ENCODE measurements at regions not wholly inside any gene's neighbourhood (a gene's known extent, or its start where the extent isn't known, plus 50 kb on each side); places are given as distances from the start of the nearest gene placed in this dataset.

DNA sequence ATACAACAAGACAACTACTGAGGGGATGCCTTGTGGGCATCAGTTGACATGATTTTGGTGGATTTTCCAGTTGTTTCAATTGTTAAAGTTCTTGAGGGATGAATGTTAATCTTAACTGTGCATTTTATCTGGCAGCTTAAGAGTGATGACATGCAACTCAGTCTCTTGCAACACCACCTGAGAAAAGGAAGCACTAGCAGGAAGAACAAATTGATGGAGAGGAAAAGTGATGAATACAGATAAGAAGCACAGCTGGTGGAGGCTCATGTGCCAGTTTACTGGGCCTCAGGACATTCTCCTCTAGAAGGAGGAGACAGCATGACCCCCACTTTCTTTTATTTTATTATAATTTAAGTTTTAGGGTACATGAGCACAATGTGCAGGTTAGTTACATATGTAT, 341.3 kb upstream of the RBMY1B start:
- no peaks in the 10 kb centered on the region for H3K36me3 ChIP-seq (ENCODE audit: control insufficient read depth, insufficient read depth, low read length)
- H3K27ac ChIP-seq (ENCODE audit: low read length), result no peak overlapping the region
- H3K9me3 ChIP-seq (ENCODE audit: control insufficient read depth, low read depth, low read length), result no peaks in the 10 kb centered on the region
- DNase-seq, result no peak
- no peaks in the 10 kb centered on the region for H3K4me1 ChIP-seq (ENCODE audit: control insufficient read depth, insufficient read depth, low read length)
- no peak overlapping the region for H3K4me3 ChIP-seq (ENCODE audit: low read length)
- no peaks in the 10 kb centered on the region for H3K27me3 ChIP-seq (ENCODE audit: control insufficient read depth, insufficient read depth, low read length)

DNA sequence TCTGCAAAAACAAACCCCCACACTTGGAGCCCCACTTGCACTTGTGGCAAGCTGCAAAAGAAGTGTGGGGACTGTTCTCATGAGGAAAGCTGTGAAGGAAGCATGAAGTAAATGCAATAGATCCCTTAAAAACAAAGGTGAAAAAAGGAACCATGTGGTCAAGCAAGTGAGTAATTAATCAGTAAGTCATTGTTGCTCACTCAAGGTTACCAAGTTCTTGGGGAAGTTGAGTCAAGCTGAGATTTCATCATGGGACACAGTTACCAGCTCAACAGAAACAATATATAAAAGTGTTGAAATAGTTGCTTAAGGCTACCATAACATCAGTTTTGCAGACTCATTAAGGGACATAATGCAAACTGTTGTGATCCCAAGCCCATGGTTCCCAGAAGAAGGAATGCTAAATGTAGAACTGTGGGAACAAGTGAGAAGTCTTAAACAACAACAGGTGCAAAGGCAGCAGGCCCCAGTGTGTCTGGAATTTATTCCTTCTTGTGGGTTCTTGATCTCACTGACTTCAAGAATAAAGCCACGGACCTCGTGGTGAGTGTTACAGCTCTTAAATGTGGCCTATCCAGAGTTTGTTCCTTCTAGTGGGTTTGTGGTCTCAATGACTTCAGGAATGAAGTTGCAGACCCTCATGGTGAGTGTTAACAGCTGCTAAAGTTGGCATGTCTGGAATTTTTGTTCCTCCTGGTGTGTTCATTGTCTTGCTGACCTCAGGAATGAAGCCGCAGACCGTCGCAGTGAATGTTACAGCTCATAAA, 336.3 kb upstream of the RBMY1B start:
- WGBS (ENCODE audit: insufficient coverage, low lambda C conversion rate), result no CpG with 5 or more reads among the region's 5 CpGs
- Histone ChIP-seq H3K9me3 (ENCODE audit: control insufficient read depth, low read depth, low read length) (no peaks in the 10 kb centered on the region), H3K36me3 (ENCODE audit: control insufficient read depth, insufficient read depth, low read length) (no peaks in the 10 kb centered on the region), H3K27me3 (ENCODE audit: control insufficient read depth, insufficient read depth, low read length) (no peaks in the 10 kb centered on the region), H3K4me1 (ENCODE audit: control insufficient read depth, insufficient read depth, low read length) (peaks cover 3% of the 10 kb centered on the region), H3K4me3 (ENCODE audit: low read length) (no peak overlapping the region), H3K27ac (ENCODE audit: low read length) (peak overlapping the region; percentile 48)
- no peak for DNase-seq

DNA sequence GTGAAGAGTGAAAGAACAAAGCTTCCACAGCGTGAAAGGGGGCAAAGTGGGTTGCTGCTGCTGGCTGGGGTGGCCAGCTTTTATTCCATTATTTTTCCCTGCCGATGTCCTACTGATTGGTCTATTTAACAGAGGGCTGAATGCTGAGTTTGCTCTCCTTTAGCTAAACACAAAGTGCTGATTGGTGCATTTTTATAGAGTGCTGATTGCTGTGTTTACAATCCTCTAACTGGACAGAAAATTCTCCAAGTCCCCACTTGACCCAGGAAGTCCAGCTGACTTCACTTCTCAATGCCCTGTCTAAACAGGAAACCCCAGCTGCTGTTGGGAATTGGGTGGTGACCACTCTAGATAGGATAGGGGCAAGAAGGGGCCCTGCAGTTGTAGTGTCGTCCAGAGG, 335.6 kb upstream of the RBMY1B start:
- DNase-seq, result no peak
- H3K4me1 ChIP-seq (ENCODE audit: control insufficient read depth, insufficient read depth, low read length), result peaks cover 3% of the 10 kb centered on the region
- no peak overlapping the region for H3K27ac ChIP-seq (ENCODE audit: low read length)
- no peaks in the 10 kb centered on the region for H3K36me3 ChIP-seq (ENCODE audit: control insufficient read depth, insufficient read depth, low read length)
- H3K4me3 ChIP-seq (ENCODE audit: low read length), result no peak overlapping the region
- H3K9me3 ChIP-seq (ENCODE audit: control insufficient read depth, low read depth, low read length), result no peaks in the 10 kb centered on the region
- H3K27me3 ChIP-seq (ENCODE audit: control insufficient read depth, insufficient read depth, low read length), result no peaks in the 10 kb centered on the region
- WGBS (ENCODE audit: insufficient coverage, low lambda C conversion rate), result no CpG with 5 or more reads among the region's 3 CpGs

DNA sequence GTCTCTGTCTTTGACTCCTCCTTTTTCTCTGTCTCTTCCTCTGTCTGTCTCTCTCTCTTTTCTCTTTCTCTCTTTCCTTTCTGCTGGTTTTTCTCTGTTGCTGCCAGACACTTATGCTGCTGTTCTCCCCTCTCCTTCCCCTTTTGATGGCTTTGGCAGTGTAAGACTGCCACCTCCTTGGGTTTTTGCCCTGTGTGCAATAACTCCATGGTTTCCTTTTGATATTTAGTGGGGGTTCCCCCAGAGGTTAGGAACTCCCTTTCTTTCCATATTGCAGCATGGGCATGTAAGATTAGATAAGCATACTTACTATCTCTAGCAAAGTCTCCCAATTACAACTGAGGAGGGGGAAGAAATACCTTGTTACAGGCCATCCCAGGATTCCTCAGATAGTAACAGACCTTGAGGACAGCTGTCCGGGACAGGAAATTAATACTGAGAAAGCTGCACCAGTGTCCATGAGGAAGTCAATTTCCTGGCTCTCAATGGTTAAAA, 333.8 kb upstream of the RBMY1B start:
- DNase-seq, result no peak
- H3K36me3 ChIP-seq (ENCODE audit: control insufficient read depth, insufficient read depth, low read length), result no peaks in the 10 kb centered on the region
- H3K4me3 ChIP-seq (ENCODE audit: low read length), result no peak overlapping the region
- H3K9me3 ChIP-seq (ENCODE audit: control insufficient read depth, low read depth, low read length), result no peaks in the 10 kb centered on the region
- H3K27ac ChIP-seq (ENCODE audit: low read length), result no peak overlapping the region
- H3K4me1 ChIP-seq (ENCODE audit: control insufficient read depth, insufficient read depth, low read length), result peaks cover 3% of the 10 kb centered on the region
- no peaks in the 10 kb centered on the region for H3K27me3 ChIP-seq (ENCODE audit: control insufficient read depth, insufficient read depth, low read length)
- no CpG with 5 or more reads among the region's 1 CpG for WGBS (ENCODE audit: insufficient coverage, low lambda C conversion rate)

DNA sequence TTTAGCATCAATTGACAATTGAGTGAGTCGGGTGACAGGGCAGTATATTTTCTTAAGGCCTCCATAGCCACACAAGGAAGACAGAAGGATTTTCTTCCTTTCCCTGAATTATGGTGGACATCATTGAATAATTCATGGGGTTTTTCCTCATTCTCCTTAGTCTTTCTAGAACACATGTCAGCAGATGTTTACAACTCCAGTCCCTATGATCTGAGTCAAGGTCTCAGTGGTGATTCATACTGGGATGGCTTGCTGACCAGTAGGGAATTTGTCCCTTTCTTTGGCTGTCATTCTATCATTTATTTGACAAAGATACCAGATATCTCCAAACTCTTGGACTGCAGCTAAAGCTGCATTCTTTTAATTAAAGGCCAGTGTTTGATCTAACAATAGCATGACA, 332.9 kb upstream of the RBMY1B start:
- no peaks in the 10 kb centered on the region for H3K27me3 ChIP-seq (ENCODE audit: control insufficient read depth, insufficient read depth, low read length)

DNA sequence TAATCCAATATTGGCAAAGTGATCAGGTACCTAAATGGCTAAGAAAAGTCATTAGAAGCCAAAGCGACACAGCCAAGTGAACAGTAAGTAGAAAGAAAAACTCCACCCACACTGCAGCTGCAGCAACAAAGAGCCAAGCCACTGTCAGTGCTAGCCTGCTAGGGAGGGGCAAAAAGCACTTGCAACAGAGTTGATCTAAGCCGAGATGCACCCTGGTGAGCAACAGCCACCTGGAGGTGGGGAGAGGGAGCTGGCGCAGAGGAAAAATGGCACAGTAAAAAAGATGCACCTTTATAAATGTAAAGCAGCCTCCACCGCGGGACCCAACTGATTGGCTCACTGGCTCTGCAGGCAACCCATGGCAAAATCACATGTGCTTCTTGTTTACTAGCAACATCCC, 330.2 kb upstream of the RBMY1B start:
- no CpG with 5 or more reads among the region's 5 CpGs for WGBS (ENCODE audit: insufficient coverage, low lambda C conversion rate)
- Histone ChIP-seq H3K36me3 (ENCODE audit: control insufficient read depth, insufficient read depth, low read length) (no peaks in the 10 kb centered on the region), H3K4me1 (ENCODE audit: control insufficient read depth, insufficient read depth, low read length) (peaks cover 3% of the 10 kb centered on the region), H3K27ac (ENCODE audit: low read length) (peak overlapping the region; percentile 38), H3K27me3 (ENCODE audit: control insufficient read depth, insufficient read depth, low read length) (no peaks in the 10 kb centered on the region), H3K9me3 (ENCODE audit: control insufficient read depth, low read depth, low read length) (peaks cover 4% of the 10 kb centered on the region), H3K4me3 (ENCODE audit: low read length) (no peak overlapping the region)
- DNase-seq, result no peak

More for the DNA sequence above, 332.9 kb upstream of the RBMY1B start:
- Histone ChIP-seq H3K4me3 (ENCODE audit: low read length) (no peak overlapping the region), H3K27ac (ENCODE audit: low read length) (no peak overlapping the region), H3K4me1 (ENCODE audit: control insufficient read depth, insufficient read depth, low read length) (peaks cover 3% of the 10 kb centered on the region), H3K9me3 (ENCODE audit: control insufficient read depth, low read depth, low read length) (peaks cover 2% of the 10 kb centered on the region), H3K36me3 (ENCODE audit: control insufficient read depth, insufficient read depth, low read length) (no peaks in the 10 kb centered on the region)
- WGBS (ENCODE audit: insufficient coverage, low lambda C conversion rate), result no CpG with 5 or more reads among the region's 1 CpG
- DNase-seq, result no peak

DNA sequence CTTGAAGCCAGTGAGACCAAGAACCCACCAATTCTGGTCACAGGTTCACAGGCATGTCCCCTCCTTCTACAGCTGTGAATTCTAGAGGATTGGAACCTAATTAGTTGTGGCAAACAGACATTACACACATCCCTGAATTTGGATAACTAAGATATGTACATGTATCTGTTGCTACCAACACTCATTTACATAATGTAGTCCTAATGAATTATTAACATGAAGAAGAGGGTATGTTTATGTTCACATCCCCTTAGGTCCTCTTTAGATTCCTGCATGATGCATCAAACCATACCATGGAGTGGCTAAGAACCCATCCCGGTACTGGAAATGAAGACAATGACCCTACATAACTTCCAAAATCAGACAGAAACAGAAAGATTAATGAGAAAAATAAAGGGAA, 326.9 kb upstream of the RBMY1B start:
- H3K4me3 ChIP-seq (ENCODE audit: low read length), result no peak overlapping the region
- H3K4me1 ChIP-seq (ENCODE audit: control insufficient read depth, insufficient read depth, low read length), result no peaks in the 10 kb centered on the region
- DNase-seq, result no peak
- no peak overlapping the region for H3K27ac ChIP-seq (ENCODE audit: low read length)
- no peaks in the 10 kb centered on the region for H3K36me3 ChIP-seq (ENCODE audit: control insufficient read depth, insufficient read depth, low read length)
- H3K9me3 ChIP-seq (ENCODE audit: control insufficient read depth, low read depth, low read length), result peaks cover 4% of the 10 kb centered on the region
- WGBS (ENCODE audit: insufficient coverage, low lambda C conversion rate), result no CpG with 5 or more reads among the region's 1 CpG
- no peaks in the 10 kb centered on the region for H3K27me3 ChIP-seq (ENCODE audit: control insufficient read depth, insufficient read depth, low read length)

DNA sequence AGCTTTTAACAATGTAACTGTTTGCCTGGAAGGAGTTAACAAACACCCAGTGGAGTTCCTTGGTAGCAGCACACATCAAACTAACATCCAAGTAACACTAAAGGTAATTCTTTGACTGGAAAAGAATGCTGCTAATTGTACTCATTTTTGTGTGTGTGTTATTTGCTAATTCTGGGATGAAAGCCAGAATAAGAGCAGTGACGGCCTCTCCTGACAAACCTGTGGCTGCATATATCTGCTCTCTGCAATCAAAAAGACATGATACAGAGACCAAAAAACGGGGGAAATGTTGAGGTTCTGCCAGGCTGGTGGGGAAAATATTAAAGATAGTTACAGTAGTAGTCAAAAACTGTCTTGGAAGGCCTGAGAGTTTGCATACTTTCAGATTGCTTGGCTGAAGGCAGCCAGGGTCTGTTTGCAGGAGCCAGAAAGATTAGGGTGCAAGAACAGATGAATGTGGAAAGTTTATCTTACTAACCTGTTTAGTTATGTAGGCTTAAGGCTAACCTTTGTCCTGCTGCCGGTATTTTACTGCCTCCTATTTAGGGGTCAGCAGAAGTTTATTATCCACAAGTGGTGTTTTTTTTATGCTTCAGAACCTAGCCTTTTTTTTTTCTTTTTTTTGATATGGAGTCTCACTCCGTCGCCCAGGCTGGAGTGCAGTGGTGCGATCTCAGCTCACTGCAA, 325.6 kb upstream of the RBMY1B start:
- DNase-seq, result peak in 1 of 2 donors; percentile 12
- WGBS (ENCODE audit: insufficient coverage, low lambda C conversion rate), result no CpG with 5 or more reads among the region's 6 CpGs
- H3K27ac ChIP-seq (ENCODE audit: low read length), result peak overlapping the region; percentile 33
- no peaks in the 10 kb centered on the region for H3K36me3 ChIP-seq (ENCODE audit: control insufficient read depth, insufficient read depth, low read length)
- no peaks in the 10 kb centered on the region for H3K27me3 ChIP-seq (ENCODE audit: control insufficient read depth, insufficient read depth, low read length)
- peaks cover 4% of the 10 kb centered on the region for H3K9me3 ChIP-seq (ENCODE audit: control insufficient read depth, low read depth, low read length)
- H3K4me1 ChIP-seq (ENCODE audit: control insufficient read depth, insufficient read depth, low read length), result no peaks in the 10 kb centered on the region
- no peak overlapping the region for H3K4me3 ChIP-seq (ENCODE audit: low read length)

DNA sequence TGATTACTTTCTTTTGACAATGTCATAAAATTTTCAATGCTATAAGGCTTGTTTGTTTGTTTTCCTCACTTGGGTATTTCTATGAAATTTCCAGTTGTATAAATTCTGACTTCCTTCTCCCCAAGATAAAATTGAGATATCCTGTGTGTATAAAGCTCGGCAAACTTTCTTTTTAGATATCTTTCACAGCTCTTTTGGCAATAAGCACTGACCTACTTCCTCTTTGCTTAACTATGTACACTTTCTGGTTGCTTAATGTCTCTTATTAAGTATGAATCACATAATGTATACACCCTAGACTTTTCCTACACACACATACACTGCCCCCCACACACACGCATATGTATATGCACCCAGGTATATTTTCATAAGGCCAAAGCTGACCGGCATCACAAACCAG, 318.4 kb upstream of the RBMY1B start:
- no CpG with 5 or more reads among the region's 3 CpGs for WGBS (ENCODE audit: insufficient coverage, low lambda C conversion rate)
- no peaks in the 10 kb centered on the region for H3K4me1 ChIP-seq (ENCODE audit: control insufficient read depth, insufficient read depth, low read length)
- H3K36me3 ChIP-seq (ENCODE audit: control insufficient read depth, insufficient read depth, low read length), result no peaks in the 10 kb centered on the region
- no peaks in the 10 kb centered on the region for H3K27me3 ChIP-seq (ENCODE audit: control insufficient read depth, insufficient read depth, low read length)
- no peak overlapping the region for H3K27ac ChIP-seq (ENCODE audit: low read length)
- no peaks in the 10 kb centered on the region for H3K9me3 ChIP-seq (ENCODE audit: control insufficient read depth, low read depth, low read length)
- no peak overlapping the region for H3K4me3 ChIP-seq (ENCODE audit: low read length)
- DNase-seq, result no peak

DNA sequence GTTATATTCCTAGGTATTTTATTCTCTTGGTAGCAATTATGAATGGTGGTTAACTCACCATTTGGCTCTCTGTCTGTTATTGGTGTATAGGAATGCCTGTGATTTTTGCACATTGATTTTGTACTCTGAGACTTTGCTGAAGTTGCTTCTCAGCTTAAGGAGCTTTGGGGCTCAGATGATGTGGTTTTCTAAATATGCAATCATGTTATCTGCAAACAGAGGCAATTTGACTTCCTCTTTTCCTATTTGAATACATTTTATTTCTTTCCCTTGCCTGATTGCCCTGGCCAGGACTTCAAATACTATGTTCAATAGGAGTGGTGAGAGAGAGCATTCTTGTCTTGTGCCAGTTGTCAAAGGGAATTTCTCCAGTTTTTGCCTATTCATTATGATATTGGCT, 310.9 kb upstream of the RBMY1B start:
- DNase-seq, result no peak
- Histone ChIP-seq H3K9me3 (ENCODE audit: control insufficient read depth, low read depth, low read length) (no peaks in the 10 kb centered on the region), H3K27ac (ENCODE audit: low read length) (no peak overlapping the region), H3K36me3 (ENCODE audit: control insufficient read depth, insufficient read depth, low read length) (no peaks in the 10 kb centered on the region), H3K4me1 (ENCODE audit: control insufficient read depth, insufficient read depth, low read length) (no peaks in the 10 kb centered on the region), H3K4me3 (ENCODE audit: low read length) (no peak overlapping the region), H3K27me3 (ENCODE audit: control insufficient read depth, insufficient read depth, low read length) (no peaks in the 10 kb centered on the region)

DNA sequence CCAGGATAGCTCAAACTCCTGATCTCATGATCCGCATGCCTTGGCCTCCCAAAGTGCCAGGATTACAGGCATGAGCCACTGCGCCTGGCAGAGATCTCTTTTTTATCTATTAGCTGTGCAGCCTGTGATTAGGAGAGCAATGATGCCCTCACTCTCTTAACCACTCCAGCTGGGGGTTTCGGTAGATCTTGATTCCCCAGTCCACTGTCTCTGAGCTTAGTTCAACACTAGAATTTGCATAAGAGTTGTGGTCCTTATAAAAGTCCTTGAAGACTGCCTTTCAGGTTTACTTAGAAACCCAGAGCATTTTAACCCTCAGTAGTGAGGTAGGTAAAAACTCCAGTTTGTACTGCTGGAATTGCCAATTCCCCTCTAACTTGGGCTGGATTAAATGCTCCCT, 283.3 kb upstream of the RBMY1B start:
- H3K4me3 ChIP-seq (ENCODE audit: low read length), result no peak overlapping the region
- H3K9me3 ChIP-seq (ENCODE audit: control insufficient read depth, low read depth, low read length), result no peaks in the 10 kb centered on the region
- H3K27me3 ChIP-seq (ENCODE audit: control insufficient read depth, insufficient read depth, low read length), result no peaks in the 10 kb centered on the region
- no CpG with 5 or more reads among the region's 3 CpGs for WGBS (ENCODE audit: insufficient coverage, low lambda C conversion rate)
- H3K4me1 ChIP-seq (ENCODE audit: control insufficient read depth, insufficient read depth, low read length), result no peaks in the 10 kb centered on the region
- DNase-seq, result no peak
- H3K27ac ChIP-seq (ENCODE audit: low read length), result no peak overlapping the region
- H3K36me3 ChIP-seq (ENCODE audit: control insufficient read depth, insufficient read depth, low read length), result no peaks in the 10 kb centered on the region

Data from large intestine (tissue), 3 donors.